Rectal smooth muscle tissue (tissue), 1 donor: ENCODE measurements at regions not wholly inside any gene's neighbourhood (a gene's known extent, or its start where the extent isn't known, plus 50 kb on each side); places are given as distances from the start of the nearest gene placed in this dataset.

ENCODE experiments used
- H3K27ac ChIP-seq: one replicate; pipeline ENCODE4 v1.7.0; 2013; ENCODE audit warnings: low read depth, low read length, inconsistent platforms
- H3K27me3 ChIP-seq: one replicate; pipeline ENCODE4 v1.7.0; 2013; ENCODE audit warnings: low read length; ENCODE audit not compliant: control insufficient read depth, insufficient read depth
- H3K36me3 ChIP-seq: one replicate; pipeline ENCODE4 v1.7.0; 2013; ENCODE audit warnings: low read length; ENCODE audit not compliant: control insufficient read depth, insufficient read depth
- H3K4me1 ChIP-seq: one replicate; pipeline ENCODE4 v1.7.0; 2013; ENCODE audit warnings: low read length; ENCODE audit not compliant: control insufficient read depth, insufficient read depth
- H3K4me3 ChIP-seq: one replicate; pipeline ENCODE4 v1.7.0; 2013; ENCODE audit warnings: low read length
- H3K9ac ChIP-seq: one replicate; pipeline ENCODE4 v1.7.0; 2013; ENCODE audit warnings: low read length

GRCh38 chr6:157759028-157759427 is 64.0 kb upstream of the SNX9 start:
- Histone ChIP-seq H3K27ac (no peak overlapping the region), H3K27me3 (no peaks in the 10 kb centered on the region), H3K4me3 (no peak overlapping the region), H3K4me1 (peaks cover 13% of the 10 kb centered on the region), H3K9ac (no peak overlapping the region), H3K36me3 (no peaks in the 10 kb centered on the region)

GRCh38 chr6:157760137-157760536 is 62.9 kb upstream of the SNX9 start:
- Histone ChIP-seq H3K36me3 (no peaks in the 10 kb centered on the region), H3K27ac (no peak overlapping the region), H3K4me1 (peaks cover 24% of the 10 kb centered on the region), H3K27me3 (no peaks in the 10 kb centered on the region), H3K4me3 (no peak overlapping the region), H3K9ac (no peak overlapping the region)

GRCh38 chr6:157760589-157761330 is 62.3 kb upstream of the SNX9 start:
- H3K27ac ChIP-seq: no peak overlapping the region
- peaks cover 24% of the 10 kb centered on the region for H3K4me1 ChIP-seq
- no peaks in the 10 kb centered on the region for H3K27me3 ChIP-seq
- H3K4me3 ChIP-seq: no peak overlapping the region
- no peaks in the 10 kb centered on the region for H3K36me3 ChIP-seq
- H3K9ac ChIP-seq: no peak overlapping the region

GRCh38 chr6:157761331-157761921 is 61.6 kb upstream of the SNX9 start:
- Histone ChIP-seq H3K36me3 (no peaks in the 10 kb centered on the region), H3K4me1 (peaks cover 24% of the 10 kb centered on the region), H3K27ac (no peak overlapping the region), H3K4me3 (no peak overlapping the region), H3K9ac (no peak overlapping the region), H3K27me3 (no peaks in the 10 kb centered on the region)

- Histone ChIP-seq H3K9ac (no peak overlapping the region), H3K36me3 (no peaks in the 10 kb centered on the region), H3K27ac (no peak overlapping the region), H3K27me3 (no peaks in the 10 kb centered on the region), H3K4me1 (peaks cover 22% of the 10 kb centered on the region), H3K4me3 (no peak overlapping the region)
Measured at GRCh38 chr6:157761926-157762325, 61.1 kb upstream of the SNX9 start.

GRCh38 chr6:157762636-157763035 is 60.4 kb upstream of the SNX9 start:
- H3K4me1 ChIP-seq: peaks cover 18% of the 10 kb centered on the region
- no peaks in the 10 kb centered on the region for H3K27me3 ChIP-seq
- H3K36me3 ChIP-seq: no peaks in the 10 kb centered on the region
- H3K4me3 ChIP-seq: no peak overlapping the region
- H3K27ac ChIP-seq: no peak overlapping the region
- no peak overlapping the region for H3K9ac ChIP-seq

- peak overlapping the region; percentile 77 for H3K27ac ChIP-seq
- no peaks in the 10 kb centered on the region for H3K36me3 ChIP-seq
- no peaks in the 10 kb centered on the region for H3K27me3 ChIP-seq
- no peak overlapping the region for H3K9ac ChIP-seq
- peaks cover 18% of the 10 kb centered on the region for H3K4me1 ChIP-seq
- peak overlapping the region; percentile 51 for H3K4me3 ChIP-seq
Measured at GRCh38 chr6:157763129-157763903, 59.7 kb upstream of the SNX9 start.

GRCh38 chr6:157763904-157764177 is 59.2 kb upstream of the SNX9 start:
- Histone ChIP-seq H3K4me3 (peak overlapping the region; percentile 51), H3K9ac (no peak overlapping the region), H3K27ac (peak overlapping the region; percentile 77), H3K4me1 (peaks cover 18% of the 10 kb centered on the region), H3K36me3 (no peaks in the 10 kb centered on the region), H3K27me3 (no peaks in the 10 kb centered on the region)

- H3K4me1 ChIP-seq: peaks cover 18% of the 10 kb centered on the region
- peak overlapping the region; percentile 77 for H3K27ac ChIP-seq
Measured at GRCh38 chr6:157764178-157765068, 58.6 kb upstream of the SNX9 start.

GRCh38 chr6:157766901-157767774 is 55.9 kb upstream of the SNX9 start:
- H3K27me3 ChIP-seq: no peaks in the 10 kb centered on the region
- H3K27ac ChIP-seq: no peak overlapping the region
- H3K4me3 ChIP-seq: no peak overlapping the region
- no peaks in the 10 kb centered on the region for H3K36me3 ChIP-seq
- H3K4me1 ChIP-seq: peaks cover 18% of the 10 kb centered on the region
- H3K9ac ChIP-seq: no peak overlapping the region

More at GRCh38 chr6:157764178-157765068, 58.6 kb upstream of the SNX9 start:
- Histone ChIP-seq H3K36me3 (no peaks in the 10 kb centered on the region), H3K27me3 (no peaks in the 10 kb centered on the region), H3K4me3 (peak overlapping the region; percentile 51), H3K9ac (no peak overlapping the region)

- Histone ChIP-seq H3K9ac (no peak overlapping the region), H3K36me3 (no peaks in the 10 kb centered on the region), H3K27ac (peak overlapping the region; percentile 49), H3K4me3 (no peak overlapping the region), H3K4me1 (peaks cover 18% of the 10 kb centered on the region), H3K27me3 (no peaks in the 10 kb centered on the region)
Measured at GRCh38 chr6:157767775-157768156, 55.3 kb upstream of the SNX9 start.
